GM19239 (cell line): ENCODE measurements at regions not wholly inside any gene's neighbourhood (a gene's known extent, or its start where the extent isn't known, plus 50 kb on each side); places are given as distances from the start of the nearest gene placed in this dataset.
"Not testable (repeated sequence)": the region's sequence is repeated elsewhere in the genome, so short reads cannot be mapped to it uniquely, and the experiment has no call there.

Experiments
- DNase-seq: peaks from one replicate; pipeline ENCODE4 v3.0.0; 2011; ENCODE audit warnings: low spot score; ENCODE audit not compliant: insufficient read length
- FAIRE-seq: peaks from 2 replicates; lab custom pipeline; 2011; peaks lifted over from hg19 to GRCh38; lab: Jason Lieb, UNC

DNA sequence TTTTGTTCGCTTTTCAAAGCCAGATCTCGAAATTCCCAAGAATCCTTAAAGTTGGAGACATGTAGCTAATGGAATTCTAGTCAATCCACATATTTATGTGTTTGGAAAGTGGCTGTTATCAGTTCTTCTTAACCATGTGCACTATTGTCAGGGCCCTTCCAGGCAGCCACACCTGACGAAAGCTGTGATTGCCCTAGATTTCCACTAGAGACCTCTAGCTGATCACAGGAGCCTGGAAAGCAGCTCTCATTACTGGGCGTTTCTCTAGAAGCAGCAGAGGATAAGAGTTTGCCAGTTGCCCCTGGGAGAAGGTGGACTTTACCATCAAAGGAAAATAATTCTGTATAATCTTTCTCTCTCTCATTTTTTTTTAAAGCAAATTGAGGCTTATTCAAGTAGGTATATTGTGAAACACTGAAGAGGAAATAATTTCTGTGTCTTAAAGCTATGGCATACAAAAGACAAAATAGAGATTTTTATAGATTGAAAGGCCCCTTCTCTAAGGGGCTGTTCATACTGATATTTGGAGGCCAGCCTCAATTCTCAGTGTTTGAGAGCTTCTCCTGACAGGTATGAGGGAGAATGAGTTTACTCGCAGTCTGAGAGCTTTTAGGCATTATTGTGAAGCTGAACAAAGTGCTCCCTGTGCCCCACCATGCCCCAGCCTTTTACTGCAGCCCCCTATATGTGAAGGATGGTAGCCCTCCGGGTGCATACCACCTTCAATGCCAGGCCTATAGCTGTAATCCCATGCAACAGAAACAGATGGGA lies 405.4 kb upstream of the ACTBL2 start:
- DNase-seq, result no peak
- no peak for FAIRE-seq

DNA sequence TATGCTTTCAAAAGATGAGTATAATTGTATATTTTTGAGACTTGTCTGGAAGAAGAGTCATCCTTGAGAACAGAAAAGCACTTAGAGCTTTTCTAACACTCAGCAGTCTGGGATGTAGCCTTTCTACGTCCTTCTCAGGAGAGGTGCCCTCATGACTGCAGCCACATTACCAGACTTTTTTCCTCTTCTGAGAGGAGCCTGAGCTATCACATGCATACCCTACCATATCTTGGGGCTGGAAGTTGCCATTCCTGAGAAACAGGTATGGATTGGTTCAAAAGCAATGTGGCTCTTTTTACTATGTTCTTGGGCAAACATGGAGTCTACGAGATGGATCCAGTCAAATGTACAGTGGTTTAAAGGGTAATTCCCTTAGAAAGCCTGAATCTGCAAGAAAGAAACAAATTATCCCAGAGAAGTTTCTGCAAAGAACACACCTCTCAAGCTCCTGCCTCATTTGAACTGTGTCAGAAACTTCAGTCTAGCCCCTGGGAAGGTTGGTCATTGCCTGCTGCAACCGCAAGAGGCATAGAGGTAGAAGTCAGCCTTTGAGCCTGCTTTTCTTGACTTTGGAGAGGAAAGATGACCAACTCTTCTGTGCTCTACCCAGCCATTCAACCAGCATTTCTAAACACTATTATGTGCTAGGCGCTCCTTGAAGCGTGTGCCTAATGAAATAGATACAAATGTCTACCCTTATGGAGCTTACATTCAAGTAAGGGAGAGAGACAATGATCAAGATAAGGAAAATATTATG lies 401.9 kb upstream of the ACTBL2 start:
- DNase-seq (no peak), FAIRE-seq (no peak)

DNA sequence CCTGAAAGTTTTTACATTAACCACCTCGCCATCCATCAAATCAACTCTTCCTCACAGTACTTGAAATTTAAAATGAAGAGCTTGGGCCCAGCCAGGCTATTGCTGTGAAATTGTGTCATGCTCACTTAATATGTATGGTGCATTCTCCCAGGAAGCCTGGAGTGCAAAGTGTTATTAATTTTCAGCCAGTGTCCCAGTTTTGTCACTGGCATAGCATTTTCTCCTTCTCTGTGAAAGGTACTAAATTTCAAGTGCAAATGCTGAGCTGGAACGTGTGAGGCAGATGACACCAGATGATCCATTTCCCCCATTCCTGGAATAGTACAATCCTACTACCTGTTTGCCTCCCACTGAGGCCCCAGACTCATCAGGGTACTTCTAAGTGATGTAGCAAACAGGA lies 397.6 kb upstream of the ACTBL2 start:
- FAIRE-seq (no peak), DNase-seq (no peak)

DNA sequence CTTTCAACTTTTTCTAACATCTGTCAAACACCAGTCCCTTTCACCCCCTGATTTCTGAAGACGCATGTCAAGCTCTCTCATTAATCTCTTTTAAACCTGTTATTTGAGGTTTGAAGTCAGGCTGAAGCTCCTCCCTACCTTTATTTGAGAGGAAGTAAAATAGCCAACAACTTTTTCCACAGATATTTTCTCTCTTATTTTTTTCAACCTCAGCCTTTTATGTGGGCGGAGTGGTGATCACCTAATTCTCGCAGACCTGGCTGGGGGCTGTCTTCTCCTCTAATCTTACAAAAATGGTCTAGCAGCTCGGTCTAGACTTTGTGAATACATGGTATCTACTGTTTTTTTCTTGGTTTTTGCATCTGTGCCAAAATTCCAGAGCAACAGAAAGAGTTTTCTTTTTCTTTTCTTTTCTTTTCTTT lies 395.7 kb upstream of the ACTBL2 start:
- no peak for DNase-seq
- FAIRE-seq, result no peak

DNA sequence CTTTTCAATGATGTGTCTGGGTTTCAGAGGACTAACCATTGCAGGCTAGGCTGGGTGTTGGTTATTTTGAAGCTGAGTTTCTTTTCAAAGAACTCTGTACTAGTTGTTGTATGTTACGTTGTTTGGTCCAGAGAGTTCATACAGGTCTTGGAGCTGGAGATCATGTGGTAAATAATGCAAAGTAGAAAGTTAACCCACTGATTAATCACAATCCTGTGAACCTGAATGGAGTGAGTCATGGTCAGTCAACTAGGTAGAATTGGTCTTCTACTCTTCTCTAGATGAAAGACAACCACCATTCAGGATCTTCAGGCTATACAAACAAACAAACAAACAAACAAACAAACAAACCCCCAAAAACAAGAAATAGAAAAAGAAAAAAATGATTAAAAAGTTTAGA lies 388.9 kb upstream of the ACTBL2 start:
- FAIRE-seq (no peak), DNase-seq (no peak)

DNA sequence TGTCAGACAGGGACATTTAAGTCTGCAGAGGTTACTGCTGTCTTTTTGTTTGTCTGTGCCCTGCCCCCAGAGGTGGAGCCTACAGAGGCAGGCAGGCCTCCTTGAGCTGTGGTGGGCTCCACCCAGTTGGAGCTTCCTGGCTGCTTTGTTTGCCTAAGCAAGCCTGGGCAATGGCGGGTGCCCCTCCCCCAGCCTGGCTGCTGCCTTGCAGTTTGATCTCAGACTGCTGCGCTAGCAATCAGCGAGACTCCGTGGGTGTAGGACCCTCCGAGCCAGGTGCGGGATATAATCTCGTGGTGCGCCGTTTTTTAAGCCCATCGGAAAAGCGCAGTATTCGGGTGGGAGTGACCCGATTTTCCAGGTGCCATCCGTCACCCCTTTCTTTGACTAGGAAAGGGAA lies 387.7 kb upstream of the ACTBL2 start:
- DNase-seq, FAIRE-seq: not testable (repeated sequence)

DNA sequence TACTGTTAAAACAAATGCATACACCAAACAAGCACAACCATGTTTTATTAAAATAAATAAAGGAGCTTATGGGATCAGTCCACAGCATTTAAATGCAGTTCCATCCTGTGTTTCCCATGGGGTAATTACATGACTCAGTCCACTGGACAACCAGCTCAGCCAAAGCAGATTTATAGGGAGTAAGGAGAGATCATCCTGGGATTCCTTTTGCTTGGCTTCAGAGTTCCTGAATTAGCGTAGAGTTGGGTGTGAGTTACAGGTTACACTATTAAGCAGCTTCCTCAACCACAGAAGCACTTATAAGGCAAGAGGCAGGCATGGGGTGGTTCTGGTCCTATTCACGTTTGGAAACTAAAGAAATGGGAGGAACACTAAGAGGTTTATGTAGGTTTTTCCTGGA lies 381.1 kb upstream of the ACTBL2 start:
- DNase-seq (no peak), FAIRE-seq (no peak)

DNA sequence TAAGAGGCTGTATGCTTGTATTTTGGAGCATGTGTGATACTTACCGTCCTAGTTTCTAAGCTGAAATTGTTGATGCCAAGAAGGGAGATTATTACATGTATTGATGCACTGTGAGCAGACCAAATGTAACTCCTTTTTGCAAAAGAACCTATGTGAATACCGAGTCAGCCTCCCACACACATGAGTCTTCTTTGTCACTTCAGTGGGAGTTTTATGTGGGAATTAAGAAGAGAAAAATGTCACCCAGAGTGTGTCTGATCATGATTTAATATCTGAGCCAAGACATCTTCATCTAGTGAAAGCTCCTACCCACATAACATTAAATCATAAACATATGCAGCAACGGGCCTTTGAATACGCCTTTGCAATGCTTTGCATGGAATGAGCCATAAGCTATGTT lies 380.3 kb upstream of the ACTBL2 start:
- DNase-seq (no peak), FAIRE-seq (no peak)

DNA sequence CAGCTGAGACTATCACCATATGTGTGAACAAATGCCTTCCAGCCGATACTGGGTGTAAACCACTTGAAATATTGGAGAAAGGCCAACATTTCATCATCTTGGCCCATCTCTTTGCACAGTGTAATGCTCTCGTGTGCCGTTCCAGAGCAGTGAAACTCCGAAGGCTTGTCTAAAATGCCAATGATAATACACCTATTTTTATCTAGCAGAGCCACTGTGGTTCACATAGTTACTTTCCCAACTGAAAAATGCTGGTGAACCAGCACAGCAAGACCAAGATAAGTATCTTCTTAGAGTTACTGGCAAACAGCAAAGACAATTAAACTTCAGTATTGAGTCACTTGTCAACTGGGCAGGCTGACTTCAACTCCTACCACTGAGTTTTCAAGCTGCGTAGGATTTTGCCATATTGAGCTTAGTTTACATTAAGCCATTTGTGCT lies 379.9 kb upstream of the ACTBL2 start:
- no peak for FAIRE-seq
- DNase-seq, result no peak

DNA sequence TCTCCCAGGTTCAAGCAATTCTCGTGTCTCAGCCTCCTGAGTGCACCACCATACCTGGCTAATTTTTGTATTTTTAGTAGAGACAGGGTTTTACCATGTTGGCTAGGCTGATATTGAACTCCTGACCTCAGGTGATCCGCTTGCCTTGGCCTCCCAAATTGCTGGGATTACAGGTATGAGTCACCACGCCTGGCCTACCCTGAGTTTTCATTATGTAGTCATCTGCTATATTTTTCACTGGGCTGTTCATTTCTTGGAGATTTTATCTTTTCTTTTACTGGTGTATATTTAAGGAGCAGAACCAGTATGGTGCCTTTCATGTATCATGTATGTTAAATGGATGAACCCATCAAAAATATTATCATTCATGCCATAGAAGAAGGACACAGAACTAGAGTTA lies 377.0 kb upstream of the ACTBL2 start:
- DNase-seq (no peak), FAIRE-seq (no peak)

DNA sequence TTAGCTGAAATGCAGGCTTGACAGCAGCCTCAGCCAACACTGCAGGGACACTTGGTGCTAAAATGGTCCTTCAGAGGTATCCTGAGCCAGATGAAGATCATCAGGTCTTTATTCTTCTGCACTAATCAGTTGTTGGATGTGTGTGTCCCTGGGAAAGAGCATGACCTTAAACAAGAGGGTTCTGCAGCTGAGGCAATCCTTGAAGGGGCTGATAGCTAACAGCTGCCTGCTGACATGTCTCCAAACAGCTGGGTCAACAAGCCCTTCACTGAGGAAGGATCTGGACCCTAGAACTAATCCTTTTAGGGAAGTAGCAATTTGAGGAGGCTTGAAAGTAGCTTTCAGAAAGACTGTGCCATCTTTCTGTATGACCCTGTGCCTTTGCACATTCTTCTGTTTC lies 376.3 kb upstream of the ACTBL2 start:
- DNase-seq, result no peak
- no peak for FAIRE-seq

DNA sequence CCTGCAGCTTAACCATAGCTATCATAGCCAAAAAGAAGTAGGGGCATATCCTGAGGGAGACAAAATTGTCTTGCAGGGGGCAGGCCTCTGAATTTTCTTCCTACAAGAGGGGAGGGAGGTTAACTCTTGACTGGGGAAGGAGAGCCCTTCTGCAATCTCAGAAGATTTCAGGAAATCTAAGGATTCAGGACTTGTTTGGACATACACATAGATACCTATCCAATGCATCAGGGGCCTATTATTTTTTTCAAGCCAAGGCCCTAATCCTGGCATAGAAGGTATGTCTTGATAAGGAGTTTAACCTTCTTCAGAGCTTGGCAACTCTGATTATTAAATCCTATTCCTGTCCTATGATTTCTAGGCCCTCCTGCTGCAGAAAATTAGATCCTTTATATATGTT lies 375.1 kb upstream of the ACTBL2 start:
- DNase-seq (no peak), FAIRE-seq (no peak)

DNA sequence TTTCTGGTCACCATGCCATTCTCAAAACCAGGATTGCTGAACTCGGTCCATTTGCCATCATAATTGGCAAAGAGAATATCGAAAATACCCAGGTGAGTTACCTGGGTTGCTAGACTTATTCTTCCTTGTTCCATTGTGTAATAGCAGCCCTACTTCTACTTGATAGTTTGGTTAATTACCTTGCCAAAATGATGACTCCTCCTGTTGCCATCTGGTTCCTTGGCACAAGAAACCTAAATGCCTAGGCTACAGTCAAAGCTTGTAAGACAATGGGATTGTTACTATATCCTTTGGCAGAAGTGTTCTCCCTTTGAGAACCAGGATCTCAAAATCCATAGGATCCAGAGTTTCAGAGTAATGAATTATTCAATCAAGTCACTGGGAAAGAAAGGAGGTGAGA lies 373.2 kb upstream of the ACTBL2 start:
- DNase-seq, result no peak
- FAIRE-seq, result no peak

DNA sequence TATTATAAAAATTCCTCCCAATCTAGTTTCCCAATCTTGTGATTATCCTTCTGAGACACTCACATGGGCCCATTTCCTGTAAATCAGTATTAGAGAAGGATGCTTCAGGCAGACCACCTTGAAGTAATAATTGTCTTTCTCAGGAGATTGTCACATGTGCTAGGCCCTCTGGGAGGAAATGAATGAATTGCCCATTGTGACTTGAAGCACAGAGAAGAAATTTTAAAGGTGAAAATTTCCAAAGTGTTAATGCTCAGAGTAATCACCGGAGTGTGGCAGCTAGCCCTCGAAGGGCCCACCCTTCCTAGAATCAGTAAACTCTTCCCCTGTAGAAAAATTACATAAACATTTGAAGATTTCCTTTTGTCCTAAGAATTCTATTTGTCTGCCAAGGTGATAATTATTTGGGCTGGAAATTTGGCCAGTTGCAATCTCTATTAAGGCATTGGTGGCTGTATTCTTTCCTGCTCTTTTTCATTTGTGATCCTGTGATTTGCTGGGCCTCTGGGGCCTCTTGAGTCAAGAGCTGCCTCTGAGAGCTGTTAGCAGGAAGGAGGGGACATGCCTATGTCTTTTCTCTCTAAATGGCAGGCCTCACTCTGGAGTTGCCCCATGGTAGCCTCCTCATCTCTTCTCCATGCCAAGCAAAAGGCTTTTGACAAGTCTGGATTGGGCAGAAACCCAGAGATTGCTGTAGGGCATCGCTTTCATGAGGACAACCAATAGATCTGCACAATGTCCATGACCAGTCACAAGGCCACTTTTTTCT lies 371.5 kb upstream of the ACTBL2 start:
- FAIRE-seq, result no peak
- no peak for DNase-seq

DNA sequence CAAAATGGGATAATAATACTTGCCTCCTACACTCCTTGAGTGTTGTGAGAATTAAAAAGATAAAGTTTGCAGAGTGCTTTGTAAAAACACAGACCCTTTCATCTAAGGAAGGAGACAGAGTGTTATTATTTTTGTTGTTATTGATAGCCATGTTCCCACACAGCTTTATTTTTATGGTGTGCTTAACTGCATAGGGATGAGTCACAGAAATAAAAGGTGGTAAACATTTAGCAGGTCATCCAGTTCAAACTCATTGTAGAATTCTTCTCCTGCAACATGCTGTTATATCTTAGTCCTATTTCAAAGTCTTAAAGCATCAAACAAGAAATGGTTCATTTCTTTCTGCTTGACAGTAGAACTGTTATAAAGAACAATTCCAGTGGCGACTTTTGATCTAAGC lies 367.5 kb upstream of the ACTBL2 start:
- FAIRE-seq (no peak), DNase-seq (no peak)

DNA sequence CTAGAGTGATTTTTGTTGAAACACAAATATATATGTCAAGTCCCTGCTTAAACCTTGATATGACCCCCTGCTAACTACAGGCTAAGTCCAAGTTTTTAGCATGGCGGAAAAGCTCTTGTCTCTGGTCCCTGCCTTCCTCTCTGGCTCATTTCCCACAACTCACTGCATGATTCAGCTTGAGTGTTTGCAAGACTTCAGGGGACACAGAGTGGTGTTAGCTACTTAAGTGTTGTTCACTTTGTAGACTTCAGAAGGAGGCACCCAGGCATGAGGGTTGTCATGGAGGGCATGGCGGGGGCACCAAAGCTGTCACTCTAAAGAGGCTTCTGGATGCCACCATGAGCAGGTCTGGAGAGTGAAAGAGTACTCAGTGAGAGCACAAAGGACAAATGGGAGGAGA lies 362.4 kb upstream of the ACTBL2 start:
- DNase-seq (no peak), FAIRE-seq (no peak)

DNA sequence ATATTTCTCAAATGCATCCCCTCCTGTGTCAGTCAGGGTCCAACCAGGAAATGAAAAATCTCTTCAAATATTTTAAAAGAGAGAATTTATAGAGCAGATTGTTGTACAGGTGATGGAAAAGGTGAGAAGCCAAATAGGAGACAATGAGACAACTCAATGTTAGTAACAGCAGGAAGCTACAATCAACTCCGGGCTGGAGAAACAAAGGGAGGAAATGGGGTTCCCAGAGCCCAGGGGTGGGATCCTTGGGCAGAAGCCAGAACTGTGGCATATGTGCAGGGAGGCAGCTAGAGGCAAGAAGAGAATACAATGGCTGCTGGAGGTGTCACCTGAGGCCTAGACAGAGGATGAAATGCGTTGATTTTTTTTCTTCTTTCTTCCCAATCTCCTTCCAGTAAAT lies 361.8 kb upstream of the ACTBL2 start:
- no peak for DNase-seq
- no peak for FAIRE-seq

DNA sequence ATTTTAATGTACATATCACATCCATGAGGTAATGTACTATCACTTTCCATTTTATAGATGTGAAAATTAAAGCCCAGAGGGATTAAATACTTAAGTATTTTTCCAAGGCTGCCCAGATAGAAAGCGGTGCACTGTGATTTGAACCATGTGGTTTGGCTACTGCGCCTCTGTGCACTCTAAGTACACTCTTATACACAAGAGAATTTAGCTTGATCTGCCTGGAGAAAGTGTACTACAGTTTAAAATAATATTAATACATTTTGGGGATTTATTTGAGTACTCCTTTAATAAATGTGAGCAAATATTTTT lies 360.4 kb upstream of the ACTBL2 start:
- FAIRE-seq (no peak), DNase-seq (no peak)

DNA sequence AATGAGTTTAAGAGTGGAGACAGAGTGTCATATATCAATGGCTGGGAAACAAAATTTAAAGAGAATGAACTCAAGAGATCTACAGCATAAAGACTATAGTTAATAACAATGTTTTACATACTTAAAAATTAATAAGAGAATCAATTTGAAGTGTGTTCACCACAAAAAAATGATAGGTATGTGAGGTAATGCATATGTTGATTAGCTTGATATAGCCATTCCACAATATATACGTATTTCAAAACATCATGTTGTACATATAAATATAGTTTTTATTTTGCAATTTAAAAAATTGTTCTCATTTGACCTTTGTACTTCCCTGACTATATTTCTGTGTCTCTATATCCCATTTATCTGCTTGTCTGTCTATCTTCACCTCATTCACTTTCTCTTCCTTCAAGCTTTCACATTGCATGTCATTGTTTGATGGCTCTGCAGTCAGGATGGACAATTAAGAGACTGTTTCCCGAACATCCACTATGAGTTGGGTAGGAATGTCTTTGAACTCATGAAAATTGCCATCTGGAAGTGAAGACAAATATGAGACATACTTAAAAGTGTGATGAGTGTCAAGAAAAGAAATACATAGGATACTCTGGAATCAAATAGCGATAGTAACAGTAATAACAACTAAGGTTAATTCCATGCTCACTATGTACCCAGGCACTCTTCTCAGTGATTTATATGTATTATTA lies 359.9 kb upstream of the ACTBL2 start:
- DNase-seq, result no peak
- FAIRE-seq, result no peak

DNA sequence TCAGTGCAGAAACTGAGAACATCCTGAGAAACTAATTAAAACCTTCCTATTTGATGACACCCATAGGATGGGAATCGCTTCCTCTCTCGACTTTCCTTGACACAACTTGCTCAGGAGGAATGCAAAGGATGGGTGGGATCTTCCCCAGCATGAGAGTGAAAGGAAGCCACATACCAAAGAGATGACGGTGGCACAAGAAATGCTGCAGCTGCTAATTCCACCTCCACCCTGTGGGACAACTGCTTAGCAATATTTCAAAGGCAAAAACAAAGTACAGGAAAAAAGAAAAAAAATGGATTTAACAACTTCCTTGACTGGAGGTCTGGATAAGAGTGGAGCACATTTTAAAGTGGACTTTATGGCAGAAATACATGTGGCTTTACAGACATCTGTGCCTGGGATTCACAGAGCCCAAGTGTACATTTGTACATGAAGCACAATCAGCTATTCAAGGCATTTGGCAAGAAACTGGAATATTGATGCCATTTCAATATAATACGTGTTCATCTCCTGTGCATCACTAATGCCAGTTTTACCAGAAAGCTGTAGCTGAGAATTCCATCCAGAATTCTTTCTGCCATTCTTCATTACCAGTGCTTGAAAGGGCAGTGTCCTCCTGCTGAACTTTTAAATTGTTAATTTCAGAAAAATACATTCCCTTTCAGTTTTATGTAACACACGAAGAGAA lies 359.2 kb upstream of the ACTBL2 start:
- FAIRE-seq (no peak), DNase-seq (no peak)
